H1 (cell line): ENCODE measurements at regions not wholly inside any gene's neighbourhood (a gene's known extent, or its start where the extent isn't known, plus 50 kb on each side); places are given as distances from the start of the nearest gene placed in this dataset.

Source experiments
- CTCF ChIA-PET: fragments of 300-600 bp; sonication (Branson Sonifier 250); formaldehyde crosslinking; loops from one replicate; lab custom pipeline; 2021; ENCODE audit not compliant: partially characterized antibody; lab: Charles Lee
- POLR2A ChIA-PET: fragments of 300-600 bp; sonication (Branson Sonifier 250); formaldehyde crosslinking; loops from one replicate; lab custom pipeline; 2021; ENCODE audit warnings: inconsistent platforms; ENCODE audit not compliant: partially characterized antibody; lab: Charles Lee
- DNase-seq, 2 experiments: peaks; one replicate each; pipeline versions ENCODE4 v3.0.0 to v3.0.0-alpha.2; 2010 to 2022; ENCODE audit warnings: low spot score in 2 of 2, low read depth in 1 of 2, mixed read lengths in 1 of 2
- FAIRE-seq: peaks from 2 replicates; lab custom pipeline; 2011; peaks lifted over from hg19 to GRCh38; lab: Jason Lieb, UNC
- H2AFZ ChIP-seq: 2 replicates; pipeline ENCODE4 v1.8.1; 2012; ENCODE audit warnings: low read length, inconsistent platforms
- H2AK5ac ChIP-seq: 2 replicates; pipeline ENCODE4 v1.6.1; 2013; ENCODE audit warnings: low read depth, low read length
- H2BK120ac ChIP-seq: replicated peaks from 2 replicates; pipeline ENCODE3; 2013; ENCODE audit warnings: low read depth, low read length, inconsistent platforms
- H2BK12ac ChIP-seq: 2 replicates; pipeline ENCODE4 v1.6.1; 2013; ENCODE audit warnings: low read depth, low read length
- H2BK15ac ChIP-seq: 2 replicates; pipeline ENCODE4 v1.6.1; 2013; ENCODE audit warnings: low read length
- H2BK20ac ChIP-seq: 2 replicates; pipeline ENCODE4 v1.6.1; 2013; ENCODE audit warnings: low read length
- H2BK5ac ChIP-seq: 2 replicates; pipeline ENCODE4 v1.6.1; 2013; ENCODE audit warnings: low read depth, low read length
- H3K14ac ChIP-seq: 2 replicates; pipeline ENCODE4 v1.6.1; 2013; ENCODE audit warnings: inconsistent platforms; ENCODE audit not compliant: insufficient read length
- H3K18ac ChIP-seq: 2 replicates; pipeline ENCODE4 v1.6.1; 2013; ENCODE audit warnings: low read length; ENCODE audit errors: extremely low read depth
- H3K23ac ChIP-seq: 2 replicates; pipeline ENCODE4 v1.6.1; 2013; ENCODE audit warnings: inconsistent platforms; ENCODE audit not compliant: insufficient read length
- H3K23me2 ChIP-seq: 2 replicates; pipeline ENCODE4 v1.6.1; 2013; ENCODE audit warnings: low read depth, low read length
- H3K27ac ChIP-seq: 2 replicates; pipeline ENCODE4 v1.6.1; 2011; ENCODE audit warnings: low read depth, low read length, inconsistent platforms
- H3K27me3 ChIP-seq, 4 experiments: replicated peaks in 1 of 4; 1 replicate in 1 of 4; 2 replicates in 3 of 4; pipeline versions ENCODE4 v1.6.1 to v1.8.1; 2011 to 2013; ENCODE audit warnings: low read length in 3 of 4, mild to moderate bottlenecking in 3 of 4, inconsistent platforms in 2 of 4, mixed read lengths in 2 of 4, moderate library complexity in 1 of 4; ENCODE audit not compliant: control insufficient read depth in 3 of 4, insufficient read depth in 3 of 4; ENCODE audit errors: extremely low read depth in 1 of 4
- H3K36me3 ChIP-seq, 4 experiments: 2 replicates each; pipeline versions ENCODE4 v1.6.1 to v1.8.1; 2011 to 2013; ENCODE audit warnings: mild to moderate bottlenecking in 4 of 4, low read length in 3 of 4, moderate library complexity in 2 of 4, control low read depth in 1 of 4, inconsistent platforms in 1 of 4; ENCODE audit not compliant: insufficient read depth in 4 of 4, control insufficient read depth in 2 of 4
- H3K4ac ChIP-seq: replicated peaks from 2 replicates; pipeline ENCODE3; 2013; ENCODE audit warnings: low read length, low read depth, mixed read lengths, inconsistent platforms; ENCODE audit not compliant: insufficient read length
- H3K4me1 ChIP-seq, 4 experiments: replicated peaks in 1 of 4; 1 replicate in 1 of 4; 2 replicates in 3 of 4; pipeline versions ENCODE4 v1.6.1 to v1.8.1; 2011 to 2013; ENCODE audit warnings: low read length in 3 of 4, inconsistent platforms in 2 of 4, mixed read lengths in 1 of 4; ENCODE audit not compliant: insufficient read depth in 4 of 4, control insufficient read depth in 3 of 4
- H3K4me2 ChIP-seq, 2 experiments: 2 replicates each; pipeline versions ENCODE4 v1.6.1 to v1.8.1; 2011 to 2013; ENCODE audit warnings: low read depth in 2 of 2, low read length in 2 of 2, control low read depth in 1 of 2, inconsistent platforms in 1 of 2, mild to moderate bottlenecking in 1 of 2; ENCODE audit not compliant: insufficient read depth in 1 of 2
- H3K4me3 ChIP-seq, 4 experiments: fragments of 200-600, 300-600 bp in 1 of 4; sonication (generic), shearing (Covaris generic), sonication (Bioruptor Twin) in 1 of 4; 2 replicates each; pipeline versions ENCODE4 v1.5.1 to v1.8.1; 2011 to 2016; ENCODE audit warnings: low read length in 4 of 4, low read depth in 3 of 4, control low read depth in 2 of 4, inconsistent platforms in 2 of 4, mild to moderate bottlenecking in 2 of 4, mixed read lengths in 1 of 4, moderate library complexity in 1 of 4; ENCODE audit not compliant: insufficient read depth in 2 of 4; ENCODE audit errors: extremely low read depth in 1 of 4
- H3K56ac ChIP-seq: replicated peaks from 2 replicates; pipeline ENCODE3; 2013; ENCODE audit warnings: low read depth, mild to moderate bottlenecking, mixed read lengths, low read length, inconsistent platforms; ENCODE audit not compliant: insufficient read length
- H3K79me1 ChIP-seq: 2 replicates; pipeline ENCODE4 v1.6.1; 2013; ENCODE audit warnings: low read depth, low read length, control low read depth
- H3K79me2 ChIP-seq, 2 experiments: 2 replicates each; pipeline versions ENCODE4 v1.6.1 to v1.8.1; 2012 to 2013; ENCODE audit warnings: low read length in 2 of 2, mild to moderate bottlenecking in 2 of 2, inconsistent platforms in 1 of 2; ENCODE audit not compliant: insufficient read depth in 2 of 2, control insufficient read depth in 1 of 2
- H3K9ac ChIP-seq, 4 experiments: replicated peaks in 1 of 4; 1 replicate in 1 of 4; 2 replicates in 3 of 4; pipeline versions ENCODE4 v1.6.1 to v1.8.1; 2011 to 2013; ENCODE audit warnings: low read depth in 3 of 4, low read length in 3 of 4, control low read depth in 2 of 4, mild to moderate bottlenecking in 2 of 4, moderate library complexity in 2 of 4, inconsistent platforms in 1 of 4; ENCODE audit errors: extremely low read depth in 1 of 4
- H3K9me3 ChIP-seq, 2 experiments: 2 replicates each; pipeline versions ENCODE4 v1.6.1 to v1.8.1; 2012 to 2013; ENCODE audit warnings: mild to moderate bottlenecking in 2 of 2, moderate library complexity in 2 of 2, control low read depth in 1 of 2, inconsistent platforms in 1 of 2, low read depth in 1 of 2, low read length in 1 of 2, mixed read lengths in 1 of 2; ENCODE audit not compliant: insufficient read depth in 2 of 2
- H4K20me1 ChIP-seq, 2 experiments: replicated peaks in 1 of 2; 2 replicates each; pipeline versions ENCODE3 to v1.8.1; 2011 to 2013; ENCODE audit warnings: inconsistent platforms in 2 of 2, low read length in 2 of 2, mild to moderate bottlenecking in 1 of 2; ENCODE audit not compliant: insufficient read depth in 2 of 2, control insufficient read depth in 1 of 2
- H4K5ac ChIP-seq: 2 replicates; pipeline ENCODE4 v1.6.1; 2013; ENCODE audit warnings: low read length, low read depth, mixed read lengths, inconsistent platforms; ENCODE audit not compliant: insufficient read length
- H4K8ac ChIP-seq: 2 replicates; pipeline ENCODE4 v1.8.0; 2013; ENCODE audit warnings: mild to moderate bottlenecking, moderate library complexity, low read length, inconsistent platforms; ENCODE audit not compliant: insufficient read depth; ENCODE audit errors: extremely low read depth
- H4K91ac ChIP-seq: replicated peaks from 2 replicates; pipeline ENCODE3; 2013; ENCODE audit warnings: low read length, mixed read lengths, inconsistent platforms; ENCODE audit not compliant: insufficient read length
- CBX8 ChIP-seq: fragments of 300-800, 300-1000 bp; sonication (generic); IDR thresholded peaks from 2 replicates; pipeline ENCODE4 v1.7.1; 2016; ENCODE audit warnings: low read depth, low read length, borderline replicate concordance
- EP300 ChIP-seq, 2 experiments: IDR thresholded peaks; 1 replicate in 1 of 2; 2 replicates in 1 of 2; pipeline ENCODE4 v1.6.1; 2011 to 2012; ENCODE audit warnings: low read depth in 2 of 2, low read length in 2 of 2, mild to moderate bottlenecking in 2 of 2, borderline replicate concordance in 1 of 2, inconsistent platforms in 1 of 2, moderate library complexity in 1 of 2
- FOSL1 ChIP-seq: IDR thresholded peaks from 2 replicates; pipeline ENCODE4 v1.6.1; 2011; ENCODE audit warnings: mild to moderate bottlenecking, low read depth, low read length, moderate library complexity; ENCODE audit not compliant: insufficient read depth
- HDAC6 ChIP-seq: IDR thresholded peaks from one replicate; pipeline ENCODE4 v1.7.1; 2012; ENCODE audit warnings: low read depth, mild to moderate bottlenecking, inconsistent platforms, low read length, moderate library complexity
- MAFK ChIP-seq: IDR thresholded peaks from 2 replicates; pipeline ENCODE4 v1.6.1; 2012; ENCODE audit warnings: low read depth, mild to moderate bottlenecking, improper control_type of control experiment, low read length
- RBBP5 ChIP-seq: IDR thresholded peaks from 2 replicates; pipeline ENCODE4 v1.7.1; 2012; ENCODE audit warnings: low read depth, mild to moderate bottlenecking, inconsistent platforms, low read length, moderate library complexity, borderline replicate concordance
- SIRT6 ChIP-seq: IDR thresholded peaks from one replicate; pipeline ENCODE4 v1.7.1; 2012; ENCODE audit warnings: low read length, inconsistent platforms
- TAF7 ChIP-seq: optimal IDR thresholded peaks from 2 replicates; pipeline ENCODE3; 2011; ENCODE audit warnings: low read depth, mild to moderate bottlenecking, inconsistent platforms, low read length, moderate library complexity, borderline replicate concordance
- WGBS, 2 experiments: shearing (Covaris generic) in 1 of 2; methylation state at CpG; one replicate each; pipeline versions ENCODE4 v1.1.6 to v1.1.7; 2013 to 2015; ENCODE audit warnings: low lambda C conversion rate in 2 of 2, mixed read lengths in 2 of 2, inconsistent platforms in 1 of 2, low coverage in 1 of 2, missing lambda C conversion rate in 1 of 2; ENCODE audit not compliant: insufficient replicate concordance in 2 of 2, insufficient coverage in 1 of 2, insufficient read length in 1 of 2; ENCODE audit errors: extremely low coverage in 1 of 2, missing lambda C conversion rate in 1 of 2; 5-methylcytosine and 5-hydroxymethylcytosine counted together
- TF ChIP-seq, protein P1 (sequence below): IDR thresholded peaks from 2 replicates; pipeline ENCODE4 v1.6.1; 2012; ENCODE audit warnings: inconsistent platforms
- TF ChIP-seq, protein P2 (sequence below), 3 experiments: IDR thresholded peaks; 1 replicate in 2 of 3; 2 replicates in 1 of 3; pipeline versions ENCODE4 v1.5.1 to v1.6.1; 2011; ENCODE audit warnings: low read length in 3 of 3, mild to moderate bottlenecking in 3 of 3, inconsistent platforms in 2 of 3, low read depth in 1 of 3, moderate library complexity in 1 of 3; ENCODE audit not compliant: insufficient read depth in 1 of 3; ENCODE audit errors: control extremely low read depth in 1 of 3
- TF ChIP-seq, protein P3 (sequence below): IDR thresholded peaks from 2 replicates; pipeline ENCODE4 v1.6.1; 2011; ENCODE audit warnings: low read depth, mild to moderate bottlenecking, low read length; ENCODE audit not compliant: insufficient read depth

DNA sequence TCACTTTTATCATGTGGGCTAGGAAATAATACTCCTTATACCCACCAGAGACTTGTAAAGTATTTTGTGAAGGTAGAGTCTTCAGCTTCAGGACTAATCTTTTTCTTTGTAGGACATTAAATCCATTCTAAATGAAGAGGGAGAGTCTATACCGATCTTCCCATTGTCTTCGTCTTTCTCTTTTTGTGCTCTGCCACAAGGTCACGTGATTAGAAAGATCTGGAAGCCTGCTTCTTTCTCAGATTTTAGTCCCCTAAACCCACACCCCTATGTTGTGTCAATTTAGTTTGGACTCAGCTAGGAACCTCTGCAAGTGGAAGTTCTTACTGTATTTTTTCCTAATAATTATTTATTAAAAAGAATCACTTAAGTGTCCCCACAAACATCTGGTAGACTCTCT, 507.3 kb downstream of the PYDC2 start:
- H3K36me3 ChIP-seq = no peaks in the 10 kb centered on the region
- no peaks in the 10 kb centered on the region for H4K20me1 ChIP-seq
- H2BK12ac ChIP-seq = no peak overlapping the region
- no peak overlapping the region for H3K23ac ChIP-seq
- no peak overlapping the region for H3K4me2 ChIP-seq
- H3K27me3 ChIP-seq = no peaks in the 10 kb centered on the region
- H2BK15ac ChIP-seq = no peak overlapping the region
- no peak overlapping the region for H2BK120ac ChIP-seq
- no peak for DNase-seq
- H3K56ac ChIP-seq = no peak overlapping the region
- no peak overlapping the region for H2BK5ac ChIP-seq
- no peaks in the 10 kb centered on the region for H3K9me3 ChIP-seq
- 72% methylated on average over 3 of the region's 3 CpGs; no CpG with 5 or more reads in 1 of the 2 experiments for WGBS, 2 experiments
- no peaks in the 10 kb centered on the region for H3K79me1 ChIP-seq
- FAIRE-seq = no peak
- no peak overlapping the region for H2AK5ac ChIP-seq
- H3K14ac ChIP-seq = no peak overlapping the region
- no peaks in the 10 kb centered on the region for H3K23me2 ChIP-seq
- H3K27ac ChIP-seq = no peak overlapping the region
- no peak overlapping the region for H4K8ac ChIP-seq
- no peak overlapping the region for H2BK20ac ChIP-seq
- ChIA-PET POLR2A (interaction anchor here (1.3 kb wide), 1 partner anchor 41 kb away, joined by 3 read pairs; no protein-coding TSS in a partner anchor), CTCF (no interaction called here)
- no peak overlapping the region for H3K4ac ChIP-seq
- no peaks in the 10 kb centered on the region for H3K79me2 ChIP-seq
- H3K18ac ChIP-seq = no peak overlapping the region
- 0 out of 2 replicates have a peak overlapping the region, but pooled peaks have one; percentile 19 for H2AFZ ChIP-seq
- H3K9ac ChIP-seq = no peak overlapping the region
- H3K4me3 ChIP-seq = no peak overlapping the region
- H4K91ac ChIP-seq = no peak overlapping the region
- peaks cover 0 to 3% (median 0%) of the 10 kb centered on the region in 4 experiments; a peak in 1 of 7 replicates for H3K4me1 ChIP-seq
- no peak overlapping the region for H4K5ac ChIP-seq
- TF ChIP-seq TAF7 (no peak), RBBP5 (no peak), CBX8 (no peak), MAFK (no peak), EP300 (IDR thresholded peaks at IDR 0.05; ENCODE audit: borderline replicate concordance in 1 of 2, low read depth in 2 of 2, low read length in 2 of 2) (no peak), FOSL1 (no peak), HDAC6 (no peak), SIRT6 (no peak)
- TF ChIP-seq, protein P1, sequence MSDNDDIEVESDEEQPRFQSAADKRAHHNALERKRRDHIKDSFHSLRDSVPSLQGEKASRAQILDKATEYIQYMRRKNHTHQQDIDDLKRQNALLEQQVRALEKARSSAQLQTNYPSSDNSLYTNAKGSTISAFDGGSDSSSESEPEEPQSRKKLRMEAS = no peak
- TF ChIP-seq, protein P2, sequence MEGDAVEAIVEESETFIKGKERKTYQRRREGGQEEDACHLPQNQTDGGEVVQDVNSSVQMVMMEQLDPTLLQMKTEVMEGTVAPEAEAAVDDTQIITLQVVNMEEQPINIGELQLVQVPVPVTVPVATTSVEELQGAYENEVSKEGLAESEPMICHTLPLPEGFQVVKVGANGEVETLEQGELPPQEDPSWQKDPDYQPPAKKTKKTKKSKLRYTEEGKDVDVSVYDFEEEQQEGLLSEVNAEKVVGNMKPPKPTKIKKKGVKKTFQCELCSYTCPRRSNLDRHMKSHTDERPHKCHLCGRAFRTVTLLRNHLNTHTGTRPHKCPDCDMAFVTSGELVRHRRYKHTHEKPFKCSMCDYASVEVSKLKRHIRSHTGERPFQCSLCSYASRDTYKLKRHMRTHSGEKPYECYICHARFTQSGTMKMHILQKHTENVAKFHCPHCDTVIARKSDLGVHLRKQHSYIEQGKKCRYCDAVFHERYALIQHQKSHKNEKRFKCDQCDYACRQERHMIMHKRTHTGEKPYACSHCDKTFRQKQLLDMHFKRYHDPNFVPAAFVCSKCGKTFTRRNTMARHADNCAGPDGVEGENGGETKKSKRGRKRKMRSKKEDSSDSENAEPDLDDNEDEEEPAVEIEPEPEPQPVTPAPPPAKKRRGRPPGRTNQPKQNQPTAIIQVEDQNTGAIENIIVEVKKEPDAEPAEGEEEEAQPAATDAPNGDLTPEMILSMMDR (IDR thresholded peaks at IDR 0.05; ENCODE audit: control extremely low read depth in 1 of 3, insufficient read depth in 1 of 3, low read depth in 1 of 3, low read length in 3 of 3) = no peak
- TF ChIP-seq, protein P3, sequence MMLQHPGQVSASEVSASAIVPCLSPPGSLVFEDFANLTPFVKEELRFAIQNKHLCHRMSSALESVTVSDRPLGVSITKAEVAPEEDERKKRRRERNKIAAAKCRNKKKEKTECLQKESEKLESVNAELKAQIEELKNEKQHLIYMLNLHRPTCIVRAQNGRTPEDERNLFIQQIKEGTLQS = no peak
